GM23338 (cell line): ENCODE measurements at regions not wholly inside any gene's neighbourhood (a gene's known extent, or its start where the extent isn't known, plus 50 kb on each side); places are given as distances from the start of the nearest gene placed in this dataset.

Experiments used
- CREB1 ChIP-seq: fragments of 250-450 bp; sonication (Bioruptor Pico); IDR thresholded peaks from 2 replicates; pipeline ENCODE4 v1.5.0; 2020; ENCODE audit warnings: low read depth, mild to moderate bottlenecking, moderate library complexity
- CTCF ChIP-seq, 2 experiments: fragments of 200-600 bp in 1 of 2; sonication (generic) in 1 of 2; conservative IDR thresholded peaks; 2 replicates each; pipeline versions ENCODE4 v1.5.1 to v1.6.1; 2016 to 2017; ENCODE audit warnings: antibody characterized with exemption in 2 of 2, low read depth in 2 of 2, mild to moderate bottlenecking in 2 of 2, moderate library complexity in 1 of 2
- EZH2 ChIP-seq: fragments of 200-600 bp; sonication (generic); IDR thresholded peaks from one replicate; pipeline ENCODE4 v1.8.0; 2017; ENCODE audit warnings: antibody characterized with exemption, mild to moderate bottlenecking, low read depth; ENCODE audit not compliant: unreplicated experiment
- EZH2phosphoT487 ChIP-seq: fragments of 200-600 bp; sonication (generic); IDR thresholded peaks from one replicate; pipeline ENCODE4 v1.8.1; 2018; ENCODE audit warnings: antibody characterized with exemption; ENCODE audit not compliant: unreplicated experiment
- JUNB ChIP-seq: IDR thresholded peaks from one replicate; pipeline ENCODE4 v1.6.1; 2016; ENCODE audit warnings: antibody characterized with exemption; ENCODE audit not compliant: unreplicated experiment
- NANOG ChIP-seq: IDR thresholded peaks from 2 replicates; pipeline ENCODE4 v1.6.1; 2016; ENCODE audit warnings: antibody characterized with exemption, borderline replicate concordance
- POLR2AphosphoS5 ChIP-seq: IDR thresholded peaks from 2 replicates; pipeline ENCODE4 v1.6.1; 2016; ENCODE audit warnings: antibody characterized with exemption, low read depth
- TF ChIP-seq, protein P1 (sequence below): IDR thresholded peaks from one replicate; pipeline ENCODE4 v1.6.1; 2018; ENCODE audit warnings: antibody characterized with exemption; ENCODE audit not compliant: unreplicated experiment
- TF ChIP-seq, protein P2 (sequence below): IDR thresholded peaks from 2 replicates; pipeline ENCODE4 v1.6.1; 2016; ENCODE audit warnings: antibody characterized with exemption

DNA sequence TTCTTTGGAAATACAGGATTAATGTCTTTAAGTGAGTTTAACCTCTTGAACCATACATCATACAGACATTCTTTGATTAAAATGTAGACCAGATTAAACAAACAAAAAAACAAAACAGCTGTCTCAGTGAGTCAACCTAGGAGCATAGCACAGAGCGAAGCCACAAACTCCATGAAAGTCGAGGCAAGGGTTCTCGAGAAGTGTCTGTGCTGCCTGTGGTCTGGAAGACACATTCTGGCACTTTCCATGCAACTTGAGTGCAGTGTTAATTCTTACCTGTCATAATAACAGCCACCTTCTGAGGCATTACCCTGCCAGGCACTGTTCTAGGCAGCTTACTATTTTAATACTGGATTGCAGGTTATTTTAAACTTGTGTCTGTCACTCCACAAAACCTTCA, 435.5 kb upstream of the MMADHC start:
- TF ChIP-seq, protein P1, sequence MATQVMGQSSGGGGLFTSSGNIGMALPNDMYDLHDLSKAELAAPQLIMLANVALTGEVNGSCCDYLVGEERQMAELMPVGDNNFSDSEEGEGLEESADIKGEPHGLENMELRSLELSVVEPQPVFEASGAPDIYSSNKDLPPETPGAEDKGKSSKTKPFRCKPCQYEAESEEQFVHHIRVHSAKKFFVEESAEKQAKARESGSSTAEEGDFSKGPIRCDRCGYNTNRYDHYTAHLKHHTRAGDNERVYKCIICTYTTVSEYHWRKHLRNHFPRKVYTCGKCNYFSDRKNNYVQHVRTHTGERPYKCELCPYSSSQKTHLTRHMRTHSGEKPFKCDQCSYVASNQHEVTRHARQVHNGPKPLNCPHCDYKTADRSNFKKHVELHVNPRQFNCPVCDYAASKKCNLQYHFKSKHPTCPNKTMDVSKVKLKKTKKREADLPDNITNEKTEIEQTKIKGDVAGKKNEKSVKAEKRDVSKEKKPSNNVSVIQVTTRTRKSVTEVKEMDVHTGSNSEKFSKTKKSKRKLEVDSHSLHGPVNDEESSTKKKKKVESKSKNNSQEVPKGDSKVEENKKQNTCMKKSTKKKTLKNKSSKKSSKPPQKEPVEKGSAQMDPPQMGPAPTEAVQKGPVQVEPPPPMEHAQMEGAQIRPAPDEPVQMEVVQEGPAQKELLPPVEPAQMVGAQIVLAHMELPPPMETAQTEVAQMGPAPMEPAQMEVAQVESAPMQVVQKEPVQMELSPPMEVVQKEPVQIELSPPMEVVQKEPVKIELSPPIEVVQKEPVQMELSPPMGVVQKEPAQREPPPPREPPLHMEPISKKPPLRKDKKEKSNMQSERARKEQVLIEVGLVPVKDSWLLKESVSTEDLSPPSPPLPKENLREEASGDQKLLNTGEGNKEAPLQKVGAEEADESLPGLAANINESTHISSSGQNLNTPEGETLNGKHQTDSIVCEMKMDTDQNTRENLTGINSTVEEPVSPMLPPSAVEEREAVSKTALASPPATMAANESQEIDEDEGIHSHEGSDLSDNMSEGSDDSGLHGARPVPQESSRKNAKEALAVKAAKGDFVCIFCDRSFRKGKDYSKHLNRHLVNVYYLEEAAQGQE = no peak
- TF ChIP-seq CTCF (conservative IDR thresholded peaks at IDR 0.05; ENCODE audit: low read depth in 2 of 2) (no peak), POLR2AphosphoS5 (no peak), EZH2 (no peak), NANOG (no peak), EZH2phosphoT487 (no peak), JUNB (no peak), CREB1 (CRISPR knock-in tag) (no peak)
- TF ChIP-seq, protein P2, sequence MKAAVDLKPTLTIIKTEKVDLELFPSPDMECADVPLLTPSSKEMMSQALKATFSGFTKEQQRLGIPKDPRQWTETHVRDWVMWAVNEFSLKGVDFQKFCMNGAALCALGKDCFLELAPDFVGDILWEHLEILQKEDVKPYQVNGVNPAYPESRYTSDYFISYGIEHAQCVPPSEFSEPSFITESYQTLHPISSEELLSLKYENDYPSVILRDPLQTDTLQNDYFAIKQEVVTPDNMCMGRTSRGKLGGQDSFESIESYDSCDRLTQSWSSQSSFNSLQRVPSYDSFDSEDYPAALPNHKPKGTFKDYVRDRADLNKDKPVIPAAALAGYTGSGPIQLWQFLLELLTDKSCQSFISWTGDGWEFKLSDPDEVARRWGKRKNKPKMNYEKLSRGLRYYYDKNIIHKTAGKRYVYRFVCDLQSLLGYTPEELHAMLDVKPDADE = no peak
